ENCODE measurements at regions not wholly inside any gene's neighbourhood (a gene's known extent, or its start where the extent isn't known, plus 50 kb on each side); places are given as distances from the start of the nearest gene placed in this dataset.

DNA sequence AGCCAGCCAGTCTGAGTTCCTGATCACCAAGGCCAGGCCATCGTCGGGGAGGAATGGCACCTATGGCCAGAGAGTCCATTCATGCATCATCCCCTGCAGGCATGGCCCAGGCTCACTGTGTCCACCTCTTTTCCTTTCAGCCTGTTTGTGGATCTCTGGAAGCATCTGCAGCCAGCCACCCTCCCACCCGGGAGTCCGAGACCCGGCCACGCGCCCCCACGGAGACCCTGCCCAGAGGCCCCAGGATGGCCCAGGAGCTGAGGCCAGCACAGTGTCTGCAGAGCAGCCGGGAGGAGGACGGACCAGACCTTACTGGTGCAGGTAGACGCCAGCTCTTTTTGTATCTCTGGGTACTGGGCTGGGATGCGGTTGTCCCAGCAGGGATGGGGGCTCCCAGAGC, 245.1 kb upstream of the CIBAR2 start:
- intact Hi-C loops (cut with DNase I; ENCODE audit: low total_unique reads): no loop called here
- TF ChIP-seq, protein P1, sequence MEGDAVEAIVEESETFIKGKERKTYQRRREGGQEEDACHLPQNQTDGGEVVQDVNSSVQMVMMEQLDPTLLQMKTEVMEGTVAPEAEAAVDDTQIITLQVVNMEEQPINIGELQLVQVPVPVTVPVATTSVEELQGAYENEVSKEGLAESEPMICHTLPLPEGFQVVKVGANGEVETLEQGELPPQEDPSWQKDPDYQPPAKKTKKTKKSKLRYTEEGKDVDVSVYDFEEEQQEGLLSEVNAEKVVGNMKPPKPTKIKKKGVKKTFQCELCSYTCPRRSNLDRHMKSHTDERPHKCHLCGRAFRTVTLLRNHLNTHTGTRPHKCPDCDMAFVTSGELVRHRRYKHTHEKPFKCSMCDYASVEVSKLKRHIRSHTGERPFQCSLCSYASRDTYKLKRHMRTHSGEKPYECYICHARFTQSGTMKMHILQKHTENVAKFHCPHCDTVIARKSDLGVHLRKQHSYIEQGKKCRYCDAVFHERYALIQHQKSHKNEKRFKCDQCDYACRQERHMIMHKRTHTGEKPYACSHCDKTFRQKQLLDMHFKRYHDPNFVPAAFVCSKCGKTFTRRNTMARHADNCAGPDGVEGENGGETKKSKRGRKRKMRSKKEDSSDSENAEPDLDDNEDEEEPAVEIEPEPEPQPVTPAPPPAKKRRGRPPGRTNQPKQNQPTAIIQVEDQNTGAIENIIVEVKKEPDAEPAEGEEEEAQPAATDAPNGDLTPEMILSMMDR (IDR thresholded peaks at IDR 0.05): no peak
- WGBS, 2 donors: 89 to 96% methylated on average over 10 to 12 of the region's 12 CpGs
- H3K4me3 ChIP-seq (ENCODE audit: low read depth, poor library complexity, severe bottlenecking): no peak overlapping the region
- DNase-seq (ENCODE audit: low spot score in 2 of 2): no peak

DNA sequence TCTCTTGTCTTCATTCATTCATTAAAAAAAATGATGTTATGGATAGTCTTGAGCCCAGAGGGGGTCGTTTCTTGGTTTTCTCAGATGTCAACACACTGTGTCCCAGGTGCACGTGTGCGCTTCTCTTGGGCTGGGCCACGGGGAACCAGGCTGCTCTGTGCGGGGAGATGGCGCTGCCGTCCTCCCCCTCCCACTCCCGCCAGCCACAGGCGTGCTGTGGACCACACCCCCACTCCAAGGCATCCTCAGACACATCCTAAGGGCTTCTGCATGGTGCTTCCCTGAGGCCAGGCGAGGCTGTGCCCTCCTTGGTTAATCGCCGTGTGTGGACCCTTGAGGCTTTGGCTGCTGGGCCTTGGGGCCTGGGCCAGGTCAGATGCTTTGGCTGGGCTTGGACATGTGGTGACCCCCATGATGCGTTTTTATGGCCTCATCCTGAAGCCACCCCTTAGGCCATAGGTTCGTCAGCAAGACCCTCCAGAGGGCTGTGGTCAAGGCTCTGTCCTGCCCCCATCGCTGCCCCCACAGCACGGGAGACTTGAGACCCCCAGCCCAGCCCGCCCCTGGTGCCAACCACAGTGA, 245.7 kb upstream of the CIBAR2 start:
- DNase-seq (ENCODE audit: low spot score in 2 of 2): no peak
- H3K4me3 ChIP-seq (ENCODE audit: low read depth, poor library complexity, severe bottlenecking): no peak overlapping the region
- TF ChIP-seq, protein P1 (IDR thresholded peaks at IDR 0.05): no peak
- no peak for TF ChIP-seq POLR2A (IDR thresholded peaks at IDR 0.05)
- intact Hi-C loops (cut with DNase I; ENCODE audit: low total_unique reads): no loop called here
- WGBS, 2 donors: 81 to 87% methylated on average over 13 to 16 of the region's 17 CpGs

DNA sequence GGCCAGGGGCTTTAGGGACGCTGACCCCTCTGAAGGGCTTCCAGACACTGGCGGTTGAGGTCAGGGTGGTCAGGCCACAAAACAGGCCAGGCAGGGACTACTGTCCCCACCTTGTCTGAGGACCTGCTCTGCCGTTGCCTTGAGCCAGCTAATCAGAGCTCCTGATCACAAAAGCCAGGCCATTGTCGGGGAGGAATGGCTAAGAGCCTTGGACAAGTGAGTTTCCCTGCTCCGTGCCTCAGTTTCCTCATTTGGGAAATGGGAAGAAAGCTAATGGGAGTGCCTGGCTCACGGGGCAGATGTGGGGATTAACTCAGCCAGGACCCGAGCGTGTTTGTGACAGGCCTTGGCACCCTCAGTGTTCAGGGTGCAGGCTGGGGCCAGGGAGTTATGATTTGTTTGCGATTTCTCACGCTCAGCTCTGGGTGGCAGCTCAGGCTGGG, 246.5 kb upstream of the CIBAR2 start:
- DNase-seq (ENCODE audit: low spot score in 2 of 2): no peak
- intact Hi-C loops (cut with DNase I; ENCODE audit: low total_unique reads): no loop called here
- TF ChIP-seq, protein P1 (IDR thresholded peaks at IDR 0.05): no peak
- no peak for TF ChIP-seq POLR2A (IDR thresholded peaks at IDR 0.05)
- 66 to 78% methylated on average over 10 of the region's 10 CpGs for WGBS, 2 donors
- H3K4me3 ChIP-seq (ENCODE audit: low read depth, poor library complexity, severe bottlenecking): no peak overlapping the region

DNA sequence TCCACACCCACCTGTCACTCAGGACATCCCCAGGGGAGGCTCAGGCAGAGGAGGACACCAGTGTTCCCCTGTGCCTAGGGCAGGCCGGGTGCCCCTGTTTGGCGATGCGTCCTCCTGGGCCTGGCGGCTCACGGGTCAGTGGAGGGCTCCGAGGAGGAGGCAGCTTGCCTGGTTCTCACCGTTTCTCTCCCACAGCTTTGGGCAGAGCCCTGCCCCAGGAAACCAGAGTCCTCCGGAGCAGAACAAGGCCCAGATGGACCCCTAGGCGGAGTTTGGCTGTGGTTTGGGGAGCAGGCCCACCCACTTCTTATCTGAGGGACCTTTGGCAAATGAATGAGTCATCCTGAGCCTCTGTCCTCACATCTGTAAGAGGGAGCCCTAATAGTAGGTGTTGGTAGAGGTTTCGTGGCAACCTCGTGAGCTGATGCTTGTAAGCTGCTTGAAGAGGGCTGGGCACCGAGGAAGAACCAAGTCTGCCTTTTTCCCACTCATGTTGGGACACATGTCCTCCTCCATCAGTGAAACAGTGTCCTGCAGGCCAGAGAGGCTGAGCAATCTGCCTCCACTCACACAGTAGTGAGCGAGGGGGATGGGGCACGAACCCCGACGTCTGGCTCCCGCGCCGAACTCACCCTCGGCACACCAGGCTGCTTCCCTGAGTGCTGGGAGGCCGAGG, 247.0 kb upstream of the CIBAR2 start:
- WGBS, 2 donors: 80 to 81% methylated on average over 17 to 21 of the region's 21 CpGs
- intact Hi-C loops (cut with DNase I; ENCODE audit: low total_unique reads): no loop called here
- DNase-seq (ENCODE audit: low spot score in 2 of 2): no peak
- TF ChIP-seq POLR2A (IDR thresholded peaks at IDR 0.05): no peak
- TF ChIP-seq, protein P1 (IDR thresholded peaks at IDR 0.05): no peak
- H3K4me3 ChIP-seq (ENCODE audit: low read depth, poor library complexity, severe bottlenecking): no peak overlapping the region

DNA sequence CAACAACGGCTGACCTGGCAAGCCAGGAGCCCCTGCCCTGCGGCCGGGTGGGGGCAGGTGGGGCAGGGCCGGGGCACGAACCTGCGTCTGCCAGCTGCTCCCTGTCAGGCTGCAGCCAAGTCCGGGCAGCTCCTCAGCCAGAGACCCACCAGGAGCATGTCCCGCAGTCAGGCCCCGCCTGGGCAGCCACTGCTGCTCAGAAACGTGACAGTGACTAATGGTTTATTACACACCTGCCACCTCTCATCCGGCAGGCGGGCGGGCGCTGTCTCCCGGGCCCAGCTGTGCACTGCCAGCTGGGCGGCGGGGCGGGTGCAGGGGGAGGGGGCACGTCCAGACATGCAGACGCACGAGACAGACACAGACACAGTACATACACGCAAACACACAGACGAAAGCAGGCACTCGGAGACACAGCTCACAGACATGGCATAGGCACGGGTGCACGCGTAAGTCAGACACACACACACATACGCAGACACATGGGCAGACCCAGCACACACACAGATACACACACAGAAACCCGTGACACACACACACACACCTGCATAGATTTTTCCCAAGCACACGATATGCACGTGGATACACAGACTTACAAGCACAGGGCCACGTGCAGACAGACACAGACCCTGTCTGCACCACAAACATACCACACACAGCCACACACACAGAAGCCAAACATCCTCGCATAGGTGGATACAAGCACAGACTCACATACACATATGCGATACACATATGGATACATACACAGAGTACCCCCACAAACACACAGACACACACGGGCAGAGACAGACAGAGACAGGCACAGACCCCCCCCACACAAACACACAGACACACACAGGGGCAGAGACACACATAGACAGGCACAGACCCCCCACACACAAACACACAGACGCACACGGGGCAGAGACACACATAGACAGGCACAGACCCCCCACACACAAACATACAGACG, 248.3 kb upstream of the CIBAR2 start:
- 44 to 64% methylated on average over 28 to 34 of the region's 38 CpGs for WGBS, 2 donors
- intact Hi-C loops (cut with DNase I; ENCODE audit: low total_unique reads): no loop called here
- TF ChIP-seq, protein P1 (IDR thresholded peaks at IDR 0.05): no peak
- TF ChIP-seq POLR2A (IDR thresholded peaks at IDR 0.05): no peak
- DNase-seq (ENCODE audit: low spot score in 2 of 2): peak; percentile 72 to 92
- H3K4me3 ChIP-seq (ENCODE audit: low read depth, poor library complexity, severe bottlenecking): no peak overlapping the region

Data from lower leg skin (tissue), 4 donors.